Suprapubic skin (tissue), 3 donors: ENCODE measurements at regions not wholly inside any gene's neighbourhood (a gene's known extent, or its start where the extent isn't known, plus 50 kb on each side); places are given as distances from the start of the nearest gene placed in this dataset.

Experiments
- CTCF ChIP-seq, 2 donors: fragments of 200-600 bp in 1 of 2; fragments of 450-650 bp in 1 of 2; sonication (generic) in 1 of 2; IDR thresholded peaks; one replicate each; pipeline ENCODE4 v1.5.1; 2016 to 2019; ENCODE audit warnings: antibody characterized with exemption in 2 of 2, mild to moderate bottlenecking in 1 of 2, moderate library complexity in 1 of 2
- POLR2AphosphoS5 ChIP-seq, 3 donors: sonication (generic); formaldehyde crosslinking; IDR thresholded peaks; one replicate each; pipeline ENCODE4 v1.6.1; 2017; ENCODE audit warnings: antibody characterized with exemption in 3 of 3

- TF ChIP-seq CTCF (IDR thresholded peaks at IDR 0.05) (no peak), POLR2AphosphoS5 (IDR thresholded peaks at IDR 0.05) (no peak)
Observed at GRCh38 chr3:40620151-40620550, 95.4 kb downstream of the ZNF621 start.
